Osteocyte (in vitro differentiated cells): ENCODE measurements at regions not wholly inside any gene's neighbourhood (a gene's known extent, or its start where the extent isn't known, plus 50 kb on each side); places are given as distances from the start of the nearest gene placed in this dataset.

Experiments used
- DNase-seq: peaks from one replicate; pipeline ENCODE4 v3.0.0; 2021; ENCODE audit warnings: mixed read lengths; ENCODE audit not compliant: unreplicated experiment; ENCODE audit errors: extremely low spot score
- H3K27ac Mint-ChIP-seq: one replicate; pipeline ENCODE4 v1.8.0; 2021; ENCODE audit warnings: mild to moderate bottlenecking, mixed read lengths; ENCODE audit not compliant: unreplicated experiment
- H3K27me3 Mint-ChIP-seq: one replicate; pipeline ENCODE4 v1.8.0; 2021; ENCODE audit warnings: mixed read lengths; ENCODE audit not compliant: unreplicated experiment
- H3K36me3 Mint-ChIP-seq: one replicate; pipeline ENCODE4 v1.8.0; 2021; ENCODE audit warnings: mixed read lengths; ENCODE audit not compliant: unreplicated experiment
- H3K4me1 Mint-ChIP-seq: one replicate; pipeline ENCODE4 v1.8.0; 2021; ENCODE audit warnings: mixed read lengths; ENCODE audit not compliant: unreplicated experiment
- H3K4me3 Mint-ChIP-seq: one replicate; pipeline ENCODE4 v1.8.0; 2021; ENCODE audit warnings: mild to moderate bottlenecking, moderate library complexity, mixed read lengths; ENCODE audit not compliant: unreplicated experiment
- H3K9me3 Mint-ChIP-seq: one replicate; pipeline ENCODE4 v1.8.0; 2021; ENCODE audit warnings: mixed read lengths; ENCODE audit not compliant: unreplicated experiment
- TF ChIP-seq, protein P1 (sequence below): fragments of 200-600 bp; sonication (generic); IDR thresholded peaks from 2 replicates; pipeline ENCODE4 v1.5.0; 2021; ENCODE audit warnings: antibody characterized with exemption, mild to moderate bottlenecking, moderate library complexity

GRCh38 chr6:132971676-132972075, 157.3 kb downstream of the RPS12 start:
- peaks cover 13% of the 10 kb centered on the region for H3K27me3 Mint-ChIP-seq
- H3K36me3 Mint-ChIP-seq, result no peaks in the 10 kb centered on the region

DNA sequence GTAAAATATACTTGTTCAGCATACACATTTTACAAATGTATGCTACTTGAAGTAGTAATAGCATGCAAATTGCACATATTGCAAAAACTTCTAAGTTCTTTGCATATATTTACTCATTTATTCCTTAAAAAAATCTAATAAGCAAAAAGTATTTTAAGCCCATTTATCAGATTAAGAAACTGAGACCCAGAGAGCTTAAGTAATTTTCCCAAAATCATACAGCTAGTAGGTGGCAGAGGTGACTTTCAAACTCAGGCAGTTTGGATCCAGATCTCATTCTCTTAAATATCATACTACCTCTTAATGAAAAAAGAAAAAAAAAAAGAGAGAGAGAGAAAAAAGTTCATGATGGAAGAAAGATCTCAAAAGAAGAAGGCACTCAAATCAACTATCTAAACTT, 157.9 kb downstream of the RPS12 start:
- Mint-ChIP-seq H3K27me3 (peaks cover 16% of the 10 kb centered on the region), H3K4me1 (peaks cover 11% of the 10 kb centered on the region), H3K36me3 (no peaks in the 10 kb centered on the region), H3K27ac (no peak overlapping the region), H3K4me3 (no peak overlapping the region), H3K9me3 (no peaks in the 10 kb centered on the region)
- TF ChIP-seq, protein P1, sequence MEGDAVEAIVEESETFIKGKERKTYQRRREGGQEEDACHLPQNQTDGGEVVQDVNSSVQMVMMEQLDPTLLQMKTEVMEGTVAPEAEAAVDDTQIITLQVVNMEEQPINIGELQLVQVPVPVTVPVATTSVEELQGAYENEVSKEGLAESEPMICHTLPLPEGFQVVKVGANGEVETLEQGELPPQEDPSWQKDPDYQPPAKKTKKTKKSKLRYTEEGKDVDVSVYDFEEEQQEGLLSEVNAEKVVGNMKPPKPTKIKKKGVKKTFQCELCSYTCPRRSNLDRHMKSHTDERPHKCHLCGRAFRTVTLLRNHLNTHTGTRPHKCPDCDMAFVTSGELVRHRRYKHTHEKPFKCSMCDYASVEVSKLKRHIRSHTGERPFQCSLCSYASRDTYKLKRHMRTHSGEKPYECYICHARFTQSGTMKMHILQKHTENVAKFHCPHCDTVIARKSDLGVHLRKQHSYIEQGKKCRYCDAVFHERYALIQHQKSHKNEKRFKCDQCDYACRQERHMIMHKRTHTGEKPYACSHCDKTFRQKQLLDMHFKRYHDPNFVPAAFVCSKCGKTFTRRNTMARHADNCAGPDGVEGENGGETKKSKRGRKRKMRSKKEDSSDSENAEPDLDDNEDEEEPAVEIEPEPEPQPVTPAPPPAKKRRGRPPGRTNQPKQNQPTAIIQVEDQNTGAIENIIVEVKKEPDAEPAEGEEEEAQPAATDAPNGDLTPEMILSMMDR, result no peak
- DNase-seq, result no peak

More at GRCh38 chr6:132971676-132972075, 157.3 kb downstream of the RPS12 start:
- H3K27ac Mint-ChIP-seq, result no peak overlapping the region
- no peak for DNase-seq
- TF ChIP-seq, protein P1, result no peak
- peaks cover 11% of the 10 kb centered on the region for H3K4me1 Mint-ChIP-seq
- no peak overlapping the region for H3K4me3 Mint-ChIP-seq
- H3K9me3 Mint-ChIP-seq, result no peaks in the 10 kb centered on the region

GRCh38 chr6:132972971-132973370, 158.6 kb downstream of the RPS12 start:
- no peaks in the 10 kb centered on the region for H3K36me3 Mint-ChIP-seq
- H3K27me3 Mint-ChIP-seq, result peaks cover 22% of the 10 kb centered on the region
- no peak overlapping the region for H3K4me3 Mint-ChIP-seq
- TF ChIP-seq, protein P1, result no peak
- no peak for DNase-seq
- H3K27ac Mint-ChIP-seq, result no peak overlapping the region
- H3K4me1 Mint-ChIP-seq, result peaks cover 11% of the 10 kb centered on the region
- no peaks in the 10 kb centered on the region for H3K9me3 Mint-ChIP-seq

GRCh38 chr6:132973514-132973993, 159.2 kb downstream of the RPS12 start:
- no peak overlapping the region for H3K4me3 Mint-ChIP-seq
- peaks cover 25% of the 10 kb centered on the region for H3K27me3 Mint-ChIP-seq
- H3K27ac Mint-ChIP-seq, result no peak overlapping the region
- no peaks in the 10 kb centered on the region for H3K36me3 Mint-ChIP-seq
- H3K9me3 Mint-ChIP-seq, result no peaks in the 10 kb centered on the region
- DNase-seq, result no peak
- TF ChIP-seq, protein P1, result no peak
- peaks cover 11% of the 10 kb centered on the region for H3K4me1 Mint-ChIP-seq

DNA sequence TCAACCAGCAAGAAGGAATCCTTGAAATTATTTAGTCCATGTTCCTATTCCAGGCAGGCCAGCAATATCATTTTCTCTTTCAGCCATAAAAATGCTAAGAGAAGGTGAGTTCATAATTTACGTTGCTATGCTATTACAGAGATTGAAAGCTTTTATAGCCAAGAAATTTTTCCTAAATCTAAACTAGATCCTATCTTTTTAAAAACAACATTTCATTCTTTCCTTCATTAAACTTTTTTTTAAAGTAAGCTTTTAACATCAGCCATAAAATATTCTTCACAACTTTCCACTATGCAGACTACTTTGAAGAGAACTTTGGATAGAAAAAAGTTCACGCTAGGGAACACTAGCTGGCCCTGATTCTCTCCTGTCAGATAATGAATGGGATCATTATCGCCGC, 159.8 kb downstream of the RPS12 start:
- no peak overlapping the region for H3K4me3 Mint-ChIP-seq
- no peaks in the 10 kb centered on the region for H3K36me3 Mint-ChIP-seq
- H3K27ac Mint-ChIP-seq, result no peak overlapping the region
- H3K4me1 Mint-ChIP-seq, result peaks cover 11% of the 10 kb centered on the region
- TF ChIP-seq, protein P1, result no peak
- H3K9me3 Mint-ChIP-seq, result no peaks in the 10 kb centered on the region
- H3K27me3 Mint-ChIP-seq, result peaks cover 30% of the 10 kb centered on the region
- DNase-seq, result no peak
